Neural cell (in vitro differentiated cells): ENCODE measurements at regions not wholly inside any gene's neighbourhood (a gene's known extent, or its start where the extent isn't known, plus 50 kb on each side); places are given as distances from the start of the nearest gene placed in this dataset.

Experiments used
- H2AFZ ChIP-seq: fragments of 200-600, 300-800 bp; sonication (generic), shearing (Covaris generic); 2 replicates; pipeline ENCODE4 v1.6.0; 2014; ENCODE audit warnings: low read depth, mild to moderate bottlenecking, antibody characterized with exemption, low read length, moderate library complexity
- H3F3A ChIP-seq: fragments of 200-600 bp; shearing (Covaris generic); 2 replicates; pipeline ENCODE4 v1.6.1; 2016; ENCODE audit warnings: mild to moderate bottlenecking, moderate library complexity, mixed read lengths, antibody characterized with exemption, low read length; ENCODE audit not compliant: insufficient read depth, poor library complexity, severe bottlenecking
- H3K27ac ChIP-seq: fragments of 200-600, 300-800 bp; sonication (generic), shearing (Covaris generic); 2 replicates; pipeline ENCODE4 v1.5.1; 2014; ENCODE audit warnings: mild to moderate bottlenecking, low read length, moderate library complexity
- H3K27me3 ChIP-seq: fragments of 300-800, 200-600 bp; sonication (generic), shearing (Covaris generic); 2 replicates; pipeline ENCODE4 v1.6.0; 2014; ENCODE audit warnings: mild to moderate bottlenecking, low read depth, low read length, moderate library complexity; ENCODE audit not compliant: insufficient read depth
- H3K36me3 ChIP-seq: fragments of 300-800, 200-600 bp; sonication (generic), shearing (Covaris generic); 2 replicates; pipeline ENCODE4 v1.5.1; 2014; ENCODE audit warnings: mild to moderate bottlenecking, antibody characterized with exemption, low read length, moderate library complexity; ENCODE audit not compliant: insufficient read depth
- H3K4me2 ChIP-seq: fragments of 300-800, 200-600 bp; sonication (generic), shearing (Covaris generic); 2 replicates; pipeline ENCODE4 v1.6.0; 2014; ENCODE audit warnings: mild to moderate bottlenecking, low read length
- H3K4me3 ChIP-seq: fragments of 300-800, 200-600 bp; sonication (generic), shearing (Covaris generic); 2 replicates; pipeline ENCODE4 v1.5.1; 2014; ENCODE audit warnings: mild to moderate bottlenecking, low read length, moderate library complexity
- H3K79me2 ChIP-seq: fragments of 200-600 bp; shearing (Covaris generic); replicated peaks from 2 replicates; pipeline ENCODE4 v1.6.0; 2014; ENCODE audit warnings: mild to moderate bottlenecking, low read length, moderate library complexity; ENCODE audit not compliant: insufficient read depth
- H3K9ac ChIP-seq: fragments of 300-800, 200-600 bp; sonication (generic), shearing (Covaris generic); 2 replicates; pipeline ENCODE4 v1.6.1; 2016; ENCODE audit warnings: mild to moderate bottlenecking, low read length, mixed read lengths
- H3K9me2 ChIP-seq: fragments of 200-600 bp; shearing (Covaris generic); 2 replicates; pipeline ENCODE4 v1.6.1; 2016; ENCODE audit warnings: mild to moderate bottlenecking, low read length, mixed read lengths; ENCODE audit not compliant: insufficient read depth
- H3K9me3 ChIP-seq: fragments of 200-600, 300-800 bp; sonication (generic), shearing (Covaris generic); 2 replicates; pipeline ENCODE4 v1.6.1; 2016; ENCODE audit warnings: mild to moderate bottlenecking, mixed run types, low read length, moderate library complexity, mixed read lengths
- H4K20me1 ChIP-seq: fragments of 200-600 bp; shearing (Covaris generic); 2 replicates; pipeline ENCODE4 v1.6.1; 2016; ENCODE audit warnings: mild to moderate bottlenecking, mixed run types; ENCODE audit not compliant: insufficient read depth
- CTCF ChIP-seq: fragments of 450-650 bp; IDR thresholded peaks from 2 replicates; pipeline ENCODE4 v1.5.1; 2014; ENCODE audit warnings: antibody characterized with exemption, mild to moderate bottlenecking, moderate library complexity; ENCODE audit not compliant: poor library complexity, severe bottlenecking
- EP300 ChIP-seq: fragments of 450-650 bp; conservative IDR thresholded peaks from 2 replicates; pipeline ENCODE4 v1.6.1; 2014; ENCODE audit warnings: antibody characterized with exemption, mild to moderate bottlenecking, moderate library complexity; ENCODE audit not compliant: poor library complexity, severe bottlenecking
- EZH2 ChIP-seq: fragments of 200-600, 300-800 bp; shearing (Covaris generic), sonication (generic); IDR thresholded peaks from 2 replicates; pipeline ENCODE4 v1.6.1; 2014; ENCODE audit warnings: antibody characterized with exemption, low read length, borderline replicate concordance, mild to moderate bottlenecking; ENCODE audit not compliant: insufficient read depth, poor library complexity, severe bottlenecking
- MXI1 ChIP-seq: fragments of 450-650 bp; conservative IDR thresholded peaks from 2 replicates; pipeline ENCODE4 v1.6.1; 2014; ENCODE audit warnings: antibody characterized with exemption, mild to moderate bottlenecking; ENCODE audit not compliant: poor library complexity, severe bottlenecking
- POLR2AphosphoS5 ChIP-seq: IDR thresholded peaks from 2 replicates; pipeline ENCODE4 v1.6.1; 2012
- RAD21 ChIP-seq: fragments of 450-650 bp; conservative IDR thresholded peaks from 2 replicates; pipeline ENCODE4 v1.6.1; 2014; ENCODE audit warnings: antibody characterized with exemption, mild to moderate bottlenecking, moderate library complexity
- REST ChIP-seq: IDR thresholded peaks from 2 replicates; pipeline ENCODE4 v1.6.1; 2012; ENCODE audit warnings: borderline replicate concordance
- SMC3 ChIP-seq: fragments of 450-650 bp; conservative IDR thresholded peaks from 2 replicates; pipeline ENCODE4 v1.6.1; 2014; ENCODE audit warnings: antibody characterized with exemption, mild to moderate bottlenecking, moderate library complexity; ENCODE audit not compliant: poor library complexity
- TAF1 ChIP-seq: IDR thresholded peaks from 2 replicates; pipeline ENCODE4 v1.6.1; 2012; ENCODE audit warnings: low read depth

GRCh38 chr13:63605403-63605802 lies 2189.8 kb upstream of the PCDH20 start:
- H3K79me2 ChIP-seq = no peaks in the 10 kb centered on the region
- H3K27me3 ChIP-seq = no peaks in the 10 kb centered on the region
- H3K36me3 ChIP-seq = no peaks in the 10 kb centered on the region
- H3K9ac ChIP-seq = no peak overlapping the region
- H3K27ac ChIP-seq = no peak overlapping the region
- no peak overlapping the region for H3K4me2 ChIP-seq
- H2AFZ ChIP-seq = no peak overlapping the region
- no peak for TF ChIP-seq REST
- TF ChIP-seq POLR2AphosphoS5 = no peak
- TF ChIP-seq EZH2 = no peak
- TF ChIP-seq CTCF = no peak
- TF ChIP-seq MXI1 = no peak
- TF ChIP-seq RAD21 = no peak
- TF ChIP-seq SMC3 = no peak
- no peak for TF ChIP-seq TAF1
- no peak for TF ChIP-seq EP300
- no peaks in the 10 kb centered on the region for H3K9me2 ChIP-seq
- H3K4me3 ChIP-seq = no peak overlapping the region
- no peaks in the 10 kb centered on the region for H3K9me3 ChIP-seq
- no peaks in the 10 kb centered on the region for H4K20me1 ChIP-seq
- H3F3A ChIP-seq = no peaks in the 10 kb centered on the region

GRCh38 chr13:63595811-63596210 lies 2180.2 kb upstream of the PCDH20 start:
- no peak overlapping the region for H3K4me3 ChIP-seq
- no peak for TF ChIP-seq REST
- TF ChIP-seq TAF1 = no peak
- TF ChIP-seq POLR2AphosphoS5 = no peak
- no peak for TF ChIP-seq RAD21
- no peak for TF ChIP-seq EZH2
- TF ChIP-seq MXI1 = no peak
- TF ChIP-seq CTCF = no peak
- TF ChIP-seq SMC3 = no peak
- no peak for TF ChIP-seq EP300
- H3K9me2 ChIP-seq = no peaks in the 10 kb centered on the region
- no peaks in the 10 kb centered on the region for H3F3A ChIP-seq
- no peak overlapping the region for H2AFZ ChIP-seq
- no peak overlapping the region for H3K4me2 ChIP-seq
- no peak overlapping the region for H3K27ac ChIP-seq
- no peaks in the 10 kb centered on the region for H3K79me2 ChIP-seq
- H4K20me1 ChIP-seq = no peaks in the 10 kb centered on the region
- no peaks in the 10 kb centered on the region for H3K27me3 ChIP-seq
- no peaks in the 10 kb centered on the region for H3K9me3 ChIP-seq
- no peaks in the 10 kb centered on the region for H3K36me3 ChIP-seq
- H3K9ac ChIP-seq = no peak overlapping the region
